Hepatocyte (in vitro differentiated cells): ENCODE measurements at regions not wholly inside any gene's neighbourhood (a gene's known extent, or its start where the extent isn't known, plus 50 kb on each side); places are given as distances from the start of the nearest gene placed in this dataset.

ENCODE experiments used
- CTCF ChIP-seq: fragments of 200-600 bp; sonication (generic); IDR thresholded peaks from 2 replicates; pipeline ENCODE4 v1.5.1; 2016; ENCODE audit warnings: antibody characterized with exemption, mild to moderate bottlenecking; ENCODE audit not compliant: poor library complexity
- EZH2phosphoT487 ChIP-seq: fragments of 200-600 bp; sonication (generic); IDR thresholded peaks from one replicate; pipeline ENCODE4 v1.6.1; 2018; ENCODE audit warnings: antibody characterized with exemption, mild to moderate bottlenecking, low read depth, moderate library complexity; ENCODE audit not compliant: unreplicated experiment, severe bottlenecking

GRCh38 chrX:4841216-4841745, 1127.8 kb upstream of the PRKX start:
- TF ChIP-seq EZH2phosphoT487 (no peak), CTCF (no peak)
